ENCODE measurements at regions not wholly inside any gene's neighbourhood (a gene's known extent, or its start where the extent isn't known, plus 50 kb on each side); places are given as distances from the start of the nearest gene placed in this dataset.
"Not testable (repeated sequence)": the region's sequence is repeated elsewhere in the genome, so short reads cannot be mapped to it uniquely, and the experiment has no call there.

DNA sequence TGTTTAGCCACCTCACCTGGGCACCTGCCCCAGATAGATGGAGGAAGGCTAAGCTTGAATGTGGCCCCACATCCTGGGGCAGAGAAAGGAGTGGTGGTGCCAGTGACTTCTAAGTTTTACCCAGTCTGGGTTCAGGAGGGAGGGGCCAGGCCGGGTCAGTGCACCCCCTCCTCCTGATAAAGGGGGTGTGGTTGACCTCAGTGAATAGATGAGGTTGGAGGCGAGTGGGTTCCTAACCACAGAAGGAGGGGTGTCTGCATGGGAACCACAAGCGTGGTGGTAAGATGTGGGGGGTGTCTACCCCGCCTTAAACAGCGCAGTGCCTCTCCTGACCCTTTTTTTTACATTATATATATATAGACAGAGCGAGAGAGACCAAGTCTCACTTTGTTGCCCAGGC, 105.3 kb upstream of the KCTD7 start:
- intact Hi-C loops (cut with DNase I): no loop called here
- ATAC-seq (no peak), DNase-seq (ENCODE audit: low spot score) (no peak)

DNA sequence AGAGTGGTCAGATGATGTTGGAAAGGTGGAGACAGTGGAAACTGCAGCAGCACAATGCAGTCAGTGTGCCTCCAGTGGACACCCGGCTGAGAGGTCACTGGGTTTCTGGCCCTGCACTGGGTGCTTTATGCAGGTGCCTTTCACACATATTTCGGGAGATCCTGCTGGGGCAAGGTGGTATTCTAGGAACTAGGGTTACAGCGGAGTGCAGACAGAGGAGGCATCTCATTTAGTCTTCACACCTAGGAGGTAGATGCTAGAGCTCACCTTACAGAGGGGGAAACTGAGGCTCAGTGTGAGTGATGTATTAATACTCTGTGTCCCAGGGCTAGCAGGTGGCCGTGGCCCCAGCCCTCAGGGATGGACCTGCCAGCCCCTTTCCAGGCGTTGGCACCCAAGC, 103.9 kb upstream of the KCTD7 start:
- intact Hi-C loops (cut with DNase I): no loop called here
- DNase-seq (ENCODE audit: low spot score): no peak

DNA sequence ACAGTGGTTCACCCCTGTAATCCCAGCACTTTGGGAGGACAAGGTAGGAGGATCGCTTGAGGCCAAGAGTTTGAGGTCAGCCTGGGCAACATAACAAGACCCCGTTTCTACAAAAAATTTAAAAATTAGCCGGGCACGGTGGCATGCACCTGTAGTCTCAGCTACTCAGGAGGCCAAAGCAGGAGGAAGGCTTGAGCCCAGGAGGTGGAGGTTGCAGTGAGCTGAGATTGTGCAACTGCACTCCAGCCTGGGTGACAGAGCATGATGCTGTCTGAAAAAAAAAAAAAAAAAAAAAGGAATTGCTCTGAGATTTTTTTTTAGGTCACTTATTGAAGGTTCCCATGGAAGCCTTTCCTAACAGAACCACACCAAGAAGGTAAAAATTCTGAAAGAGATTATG, 101.9 kb upstream of the KCTD7 start:
- intact Hi-C loops (cut with DNase I); ATAC-seq: not testable (repeated sequence)

More for the DNA sequence above, 103.9 kb upstream of the KCTD7 start:
- ATAC-seq: no peak

DNA sequence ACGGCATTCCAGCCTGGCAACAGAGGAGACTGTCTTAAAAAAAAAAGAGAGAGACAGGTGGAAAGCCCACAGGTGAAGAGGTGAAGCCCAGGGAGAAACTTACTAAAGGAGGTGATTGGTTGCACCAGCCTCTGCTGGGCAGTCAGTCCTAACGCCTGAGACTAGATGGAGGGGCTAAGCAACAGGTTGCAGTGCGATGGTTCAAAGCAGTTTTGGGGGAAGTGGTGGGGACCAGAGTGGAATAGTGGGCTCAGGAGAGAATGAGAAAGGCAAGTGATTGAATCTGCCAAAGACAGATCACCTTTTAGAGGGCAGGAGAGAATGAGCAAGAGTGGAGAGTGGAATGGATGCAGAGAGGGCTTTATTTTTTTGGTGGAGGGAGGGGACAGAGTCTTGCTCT, 100.0 kb upstream of the KCTD7 start:
- intact Hi-C loops (cut with DNase I): no loop called here
- ATAC-seq (no peak), DNase-seq (ENCODE audit: low spot score) (no peak)

More for the DNA sequence above, 101.9 kb upstream of the KCTD7 start:
- not testable (repeated sequence) for DNase-seq (ENCODE audit: low spot score)

DNA sequence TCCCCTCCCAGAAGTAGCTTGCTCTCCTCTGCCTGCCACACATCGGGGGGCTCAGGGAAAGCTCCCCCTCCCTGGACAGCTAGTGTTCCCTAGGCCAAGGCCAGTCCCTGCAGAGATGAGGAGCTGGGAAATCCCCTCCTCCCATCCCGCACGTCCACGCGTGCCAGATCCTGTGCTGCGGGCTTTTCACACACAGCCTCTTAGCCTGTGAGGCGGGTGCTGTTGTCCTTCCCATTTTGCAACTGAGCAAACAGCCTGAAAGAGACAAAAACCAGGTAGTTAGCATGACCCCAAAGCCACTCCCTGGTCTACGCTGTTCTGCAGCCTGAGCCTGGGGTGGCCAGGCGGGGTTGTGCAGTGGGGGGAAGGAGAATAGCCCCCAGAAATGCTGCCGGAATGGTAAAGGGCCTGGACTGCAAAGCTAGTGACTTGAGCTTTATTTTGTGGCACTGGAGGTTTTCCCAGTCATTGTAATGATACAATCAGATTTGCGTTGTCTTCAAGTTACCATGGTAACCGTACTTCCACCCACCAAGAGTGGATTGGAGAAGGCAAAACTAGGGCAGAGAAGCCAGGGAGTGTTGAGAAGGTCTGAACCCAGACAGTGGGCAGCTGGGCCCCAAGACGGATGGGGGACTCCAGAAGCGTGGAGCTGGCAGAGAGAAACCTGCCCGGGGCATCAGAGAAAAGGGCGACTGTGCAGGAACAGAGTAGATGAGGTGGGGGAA, 98.6 kb upstream of the KCTD7 start:
- intact Hi-C loops (cut with DNase I): loop anchor here (10.0 kb wide), 1 partner anchor 475 kb away; no protein-coding TSS in a partner anchor
- no peak for ATAC-seq
- no peak for DNase-seq (ENCODE audit: low spot score)

DNA sequence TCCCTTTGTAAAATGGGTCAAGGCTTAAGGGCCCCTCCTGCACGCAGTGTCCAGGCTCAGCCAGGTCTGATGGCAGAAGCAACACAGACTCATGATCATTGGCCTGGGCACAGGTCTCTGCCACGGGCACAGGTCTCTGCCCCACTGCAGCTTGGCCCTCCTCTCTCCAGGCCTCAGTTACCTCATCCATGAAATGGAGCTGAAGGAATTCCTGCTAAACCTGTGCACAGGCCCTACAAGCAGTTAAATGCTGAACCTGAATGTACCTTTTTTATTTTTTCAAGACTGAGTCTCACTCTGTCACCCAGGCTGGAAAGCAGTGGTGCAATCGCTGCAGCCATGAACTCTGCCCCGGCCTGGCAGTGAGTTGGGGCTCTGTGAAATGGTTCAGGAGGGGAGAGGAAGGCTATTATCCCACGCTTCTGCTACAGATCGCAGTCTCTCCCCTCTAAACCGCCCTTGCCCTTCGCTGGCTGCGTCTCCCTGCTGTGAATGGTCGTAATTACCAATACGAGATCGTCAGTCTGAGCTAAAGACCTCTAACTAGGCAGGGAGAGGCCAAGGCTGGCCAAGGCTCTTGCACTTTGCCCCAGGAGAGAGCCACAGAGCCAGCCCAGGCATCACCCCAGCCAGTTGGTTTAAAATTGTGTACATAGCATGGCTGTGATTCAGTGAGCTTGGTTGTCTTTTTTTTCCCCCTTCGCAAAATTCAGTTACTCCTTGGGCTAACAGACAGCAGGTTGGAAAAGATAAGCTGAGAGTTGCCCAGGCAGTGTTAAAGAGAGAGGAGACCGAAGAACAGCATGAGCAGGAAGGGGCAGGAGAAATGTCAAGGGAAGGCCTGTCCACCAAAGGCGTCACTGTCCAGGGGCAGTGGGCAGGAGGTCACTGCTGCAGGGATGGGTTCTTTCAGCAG, 93.0 kb upstream of the KCTD7 start:
- ATAC-seq (peak; percentile 24), DNase-seq (ENCODE audit: low spot score) (no peak)
- intact Hi-C loops (cut with DNase I): loop anchor here (10.0 kb wide), 1 partner anchor 469 kb away; no protein-coding TSS in a partner anchor

DNA sequence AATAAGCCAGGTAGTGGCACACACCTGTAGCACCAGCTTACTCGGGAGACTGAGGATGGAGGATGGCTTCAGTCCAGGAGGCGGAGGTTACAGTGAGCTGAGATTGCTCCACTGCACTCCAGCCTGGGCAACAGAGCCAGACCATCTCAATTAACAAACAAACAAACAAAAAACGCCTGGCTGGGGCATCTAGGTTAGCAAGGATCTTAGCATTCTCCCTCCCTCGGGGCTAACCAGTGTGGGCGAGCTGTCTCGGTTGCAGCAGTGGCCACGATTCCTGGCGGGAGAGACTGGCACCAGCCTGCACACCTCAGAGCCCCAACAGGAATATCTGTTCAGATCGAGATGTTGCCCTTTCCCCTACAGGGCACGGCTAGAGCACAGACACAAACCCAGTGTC, 91.3 kb upstream of the KCTD7 start:
- intact Hi-C loops (cut with DNase I): loop anchor here (10.0 kb wide), 1 partner anchor 467 kb away; no protein-coding TSS in a partner anchor
- ATAC-seq: no peak

DNA sequence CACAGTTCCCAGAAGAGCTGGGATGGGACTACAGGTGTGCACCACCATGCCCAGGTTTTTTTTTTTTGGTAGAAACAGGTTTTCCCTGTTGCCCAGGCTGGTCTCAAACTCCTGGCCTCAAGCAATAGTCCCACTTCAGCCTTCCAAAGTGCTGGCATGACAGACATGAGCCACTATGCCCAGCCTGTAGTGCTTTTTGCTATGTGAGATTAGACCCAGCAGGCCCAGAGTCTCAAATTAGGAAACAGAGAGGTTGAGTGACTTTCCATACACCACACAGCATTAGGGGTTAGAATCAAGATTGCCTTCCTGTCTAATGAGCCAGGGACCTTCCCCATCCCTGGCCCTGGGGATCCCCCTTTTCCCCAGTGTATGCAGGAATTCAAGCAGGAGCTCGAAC, 90.8 kb upstream of the KCTD7 start:
- no peak for ATAC-seq
- no peak for DNase-seq (ENCODE audit: low spot score)
- intact Hi-C loops (cut with DNase I): loop anchor here (10.0 kb wide), 1 partner anchor 467 kb away; no protein-coding TSS in a partner anchor

More for the DNA sequence above, 91.3 kb upstream of the KCTD7 start:
- no peak for DNase-seq (ENCODE audit: low spot score)

DNA sequence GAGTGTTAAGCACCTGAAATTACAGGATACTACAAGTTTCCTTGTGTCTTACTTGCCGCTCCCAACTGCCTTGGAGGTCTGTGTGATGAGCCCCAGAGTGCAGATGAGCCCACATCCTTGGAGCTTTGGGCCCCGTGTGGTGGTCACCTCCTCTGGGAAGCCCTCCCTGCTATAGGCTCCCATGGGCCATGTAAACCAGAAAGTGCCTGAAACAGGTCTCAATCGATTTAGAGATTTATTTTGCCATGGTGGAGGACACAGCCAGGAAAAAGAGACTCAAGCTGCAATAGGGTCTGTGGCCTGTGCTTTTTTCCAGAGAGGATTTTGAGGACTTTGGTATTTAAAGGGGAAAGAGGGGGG, 89.4 kb upstream of the KCTD7 start:
- no peak for ATAC-seq
- intact Hi-C loops (cut with DNase I): loop anchor here (10.0 kb wide), 1 partner anchor 466 kb away; no protein-coding TSS in a partner anchor
- DNase-seq (ENCODE audit: low spot score): no peak

DNA sequence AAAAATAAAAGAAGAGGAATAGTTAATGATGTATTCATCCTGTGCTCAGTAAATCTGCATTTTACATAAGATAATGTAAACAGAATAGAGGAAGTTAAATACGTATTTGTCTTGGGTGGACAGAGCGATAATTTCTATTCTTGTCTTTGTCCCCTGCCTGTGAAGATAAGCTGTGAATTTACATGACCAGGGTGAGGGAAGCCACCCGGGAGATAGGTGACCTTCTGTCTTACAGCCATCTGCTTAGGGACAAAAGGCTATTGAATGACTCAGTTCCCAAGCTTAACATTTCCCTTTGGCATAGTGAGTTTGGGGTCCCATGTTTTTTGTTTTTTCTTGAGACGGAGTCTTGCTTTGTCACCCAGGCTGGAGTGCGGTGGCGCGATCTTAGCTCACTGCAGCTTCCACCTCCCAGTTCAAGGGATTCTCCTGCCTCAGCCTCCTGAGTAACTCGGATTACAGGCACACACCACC, 88.7 kb upstream of the KCTD7 start:
- intact Hi-C loops (cut with DNase I): loop anchor here (10.0 kb wide), 1 partner anchor 465 kb away; no protein-coding TSS in a partner anchor
- DNase-seq (ENCODE audit: low spot score) (no peak), ATAC-seq (no peak)

DNA sequence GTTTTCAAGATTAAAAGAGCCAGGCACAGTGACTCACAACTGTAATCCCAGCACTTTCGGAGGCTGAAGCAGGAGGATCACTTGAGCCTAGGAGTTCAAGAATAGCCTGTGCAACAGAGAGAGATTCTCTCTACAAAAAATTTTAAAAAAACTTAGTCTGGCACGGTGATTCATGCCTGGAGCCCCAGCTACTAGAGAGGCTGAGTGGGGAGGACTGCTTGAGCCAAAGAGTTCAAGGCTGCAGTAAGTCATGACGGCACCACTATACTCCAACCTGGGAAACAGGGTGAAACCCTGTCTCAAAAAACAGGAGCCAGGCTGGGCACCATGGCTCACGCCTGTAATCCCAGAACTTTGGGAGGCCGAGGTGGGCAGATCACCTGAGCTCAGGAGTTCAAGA, 86.6 kb upstream of the KCTD7 start:
- intact Hi-C loops (cut with DNase I): no loop called here
- DNase-seq (ENCODE audit: low spot score): no peak
- no peak for ATAC-seq

DNA sequence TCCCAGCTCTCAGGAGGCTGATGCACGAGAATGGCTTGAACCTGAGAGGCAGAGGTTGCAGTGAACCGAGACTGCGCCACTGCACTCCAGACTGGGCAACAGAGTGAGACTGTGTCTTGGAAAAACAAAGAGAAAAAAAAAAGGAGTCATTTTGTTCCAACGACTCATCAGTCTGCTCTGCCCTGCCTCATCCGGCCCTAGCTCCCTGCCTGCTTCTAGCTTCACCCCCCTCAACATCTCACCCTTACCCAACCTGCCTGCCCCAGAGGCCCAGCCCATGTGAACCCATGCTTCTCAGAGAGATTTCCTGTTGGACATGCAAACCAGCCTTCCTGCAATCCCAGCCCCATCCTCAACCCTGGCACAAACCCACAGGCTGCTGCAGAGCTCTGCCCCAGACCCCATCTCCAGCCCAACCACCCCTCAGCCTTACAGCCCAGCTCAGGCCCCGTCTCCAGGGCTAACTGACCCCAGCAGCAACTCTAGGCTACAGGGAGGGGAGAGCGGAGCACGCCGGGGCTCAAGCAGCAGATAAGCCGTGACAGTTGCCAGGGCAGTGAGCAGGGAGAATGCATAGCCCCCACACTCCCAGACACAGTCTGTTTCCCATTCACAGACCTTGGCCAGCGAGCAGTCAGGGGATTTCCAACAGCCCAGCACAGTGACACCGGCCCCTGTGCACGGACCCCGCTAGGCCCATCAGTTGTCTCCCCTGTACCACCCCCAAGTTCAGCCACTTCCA, 86.0 kb upstream of the KCTD7 start:
- peak; percentile 32 for ATAC-seq
- intact Hi-C loops (cut with DNase I): no loop called here
- no peak for DNase-seq (ENCODE audit: low spot score)

DNA sequence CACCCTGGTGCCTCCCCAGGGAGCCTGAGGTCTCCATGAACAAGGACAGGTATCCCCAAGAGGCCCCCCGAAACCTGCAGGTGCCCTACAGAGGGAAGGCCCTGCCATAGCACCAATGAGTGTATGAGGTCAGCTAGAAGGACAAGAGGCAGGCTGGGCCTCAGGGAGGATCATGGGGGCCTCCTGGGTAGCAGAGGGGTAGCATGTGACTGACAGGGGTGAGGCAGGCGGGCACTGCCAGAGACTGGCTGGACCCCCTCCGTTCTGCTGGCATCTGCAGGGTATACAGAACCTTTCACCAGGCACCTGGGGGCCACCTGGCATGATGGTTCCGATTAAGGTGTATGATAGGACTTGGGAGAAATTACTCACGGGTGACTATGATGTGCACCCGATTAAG, 79.2 kb upstream of the KCTD7 start:
- ATAC-seq: no peak
- intact Hi-C loops (cut with DNase I): no loop called here
- peak; percentile 41 for DNase-seq (ENCODE audit: low spot score)

DNA sequence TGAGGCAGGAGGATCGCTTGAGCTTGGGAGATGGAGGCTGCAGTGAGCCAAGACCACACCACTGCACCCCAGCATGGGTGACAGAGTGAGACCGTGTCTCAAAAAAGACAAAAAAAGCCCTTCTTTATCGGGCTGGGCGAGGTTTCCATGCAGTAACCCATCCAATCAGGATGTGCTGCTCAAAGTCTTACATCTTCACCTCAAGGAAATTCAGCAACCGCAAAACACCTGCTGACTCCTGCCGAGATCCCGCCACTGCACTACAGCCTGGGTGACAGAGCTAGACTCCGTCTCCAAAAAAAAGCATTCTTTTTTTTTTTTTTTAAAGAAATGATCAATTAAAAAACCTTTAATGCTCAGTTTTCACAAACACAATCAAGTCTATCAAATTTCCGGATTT, 75.7 kb upstream of the KCTD7 start:
- ATAC-seq: no peak
- intact Hi-C loops (cut with DNase I): no loop called here
- peak; percentile 37 for DNase-seq (ENCODE audit: low spot score)

DNA sequence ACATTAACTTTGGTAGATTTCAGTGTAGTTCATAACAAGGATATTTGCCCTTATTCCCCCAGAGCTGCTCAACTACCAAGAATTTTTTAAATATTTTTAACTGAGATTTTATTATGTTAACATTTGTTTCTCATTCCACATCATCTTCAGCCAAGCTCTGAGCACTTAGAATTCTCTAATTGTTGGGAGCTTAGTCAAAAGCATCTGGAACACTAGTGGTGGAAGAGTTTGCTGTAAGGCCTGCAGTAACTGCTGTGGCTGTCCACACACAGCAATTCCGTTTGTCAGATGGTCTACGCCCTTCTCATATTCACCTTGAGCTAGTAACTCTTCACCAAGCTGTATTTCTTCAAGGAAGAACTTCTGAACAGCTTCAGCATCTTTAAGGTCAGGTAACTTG, 75.0 kb upstream of the KCTD7 start:
- ATAC-seq; DNase-seq (ENCODE audit: low spot score); intact Hi-C loops (cut with DNase I): not testable (repeated sequence)

DNA sequence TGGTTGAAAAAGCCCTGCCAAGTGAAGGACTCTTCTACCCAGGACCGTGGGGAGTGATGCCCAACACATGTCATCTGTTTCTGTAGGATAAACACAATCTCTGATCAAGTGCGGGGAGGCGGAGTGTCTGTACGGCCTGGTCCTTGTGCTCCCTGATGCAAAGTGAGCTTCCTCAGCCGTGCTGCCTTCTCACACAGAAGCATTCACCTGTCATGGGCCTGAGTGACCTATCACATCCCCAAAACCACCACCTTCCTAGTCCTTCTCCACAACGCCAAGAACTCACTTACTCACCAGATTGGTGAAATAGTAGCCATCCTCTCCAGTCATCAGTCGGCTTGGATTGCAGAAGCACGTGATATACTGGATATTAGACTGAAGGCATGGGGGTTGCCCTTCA, 74.4 kb upstream of the KCTD7 start:
- DNase-seq (ENCODE audit: low spot score): peak; percentile 35
- intact Hi-C loops (cut with DNase I); ATAC-seq: not testable (repeated sequence)

DNA sequence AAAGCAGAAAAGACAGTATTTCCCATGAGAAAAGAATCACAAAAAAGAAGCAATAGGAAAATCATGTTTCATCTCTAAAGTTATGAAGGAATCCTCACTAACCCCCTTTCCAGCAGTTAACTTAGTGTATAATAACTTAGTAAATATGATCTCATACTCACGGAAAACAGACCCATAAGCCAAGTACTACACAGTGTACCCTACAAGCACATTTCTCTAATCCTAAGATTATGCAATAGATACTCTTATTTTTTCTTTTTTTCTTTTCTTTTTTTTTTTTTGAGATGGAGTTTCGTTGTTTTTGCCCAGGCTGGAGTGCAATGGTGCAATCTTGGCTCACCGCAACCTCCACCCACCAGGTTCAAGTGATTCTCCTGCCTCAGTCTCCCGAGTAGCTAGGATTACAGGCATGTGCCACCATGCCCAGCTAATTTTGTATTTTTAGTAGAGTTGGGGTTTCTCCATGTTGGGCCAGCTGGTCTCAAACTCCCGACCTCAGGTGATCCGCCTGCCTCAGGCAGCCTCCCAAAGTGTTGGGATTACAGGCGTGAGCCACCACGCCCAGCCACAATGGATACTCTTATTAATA, 73.7 kb upstream of the KCTD7 start:
- intact Hi-C loops (cut with DNase I): not testable (repeated sequence)
- peak; percentile 82 for ATAC-seq
- DNase-seq (ENCODE audit: low spot score): peak; percentile 22

DNA sequence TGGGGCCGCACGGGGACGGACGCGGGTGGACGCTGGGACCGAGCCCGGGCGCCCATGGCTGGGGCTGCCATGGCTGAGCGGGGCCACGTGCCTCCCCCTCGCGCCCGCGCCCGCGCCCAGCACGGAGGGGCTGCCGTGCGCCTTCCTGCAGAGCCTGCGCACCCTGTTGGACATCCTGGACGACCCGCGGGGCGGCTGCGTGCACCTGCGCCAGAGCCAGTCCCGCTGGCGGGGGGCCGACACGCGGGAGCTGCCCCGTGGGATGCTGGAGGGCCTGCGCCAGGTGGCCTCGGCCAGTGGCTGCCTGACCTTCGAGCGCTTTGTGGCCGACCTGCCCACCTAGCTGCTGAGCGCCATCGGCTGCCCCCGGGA, 72.5 kb upstream of the KCTD7 start:
- no peak for ATAC-seq
- intact Hi-C loops (cut with DNase I): no loop called here
- DNase-seq (ENCODE audit: low spot score): no peak

Measured in sciatic nerve (tissue), 2 donors.